CD4-positive, alpha-beta T cell (primary cell): ENCODE measurements at regions not wholly inside any gene's neighbourhood (a gene's known extent, or its start where the extent isn't known, plus 50 kb on each side); places are given as distances from the start of the nearest gene placed in this dataset.

Source experiments
- ATAC-seq: fragments of 200-7000 bp; cut with Tn5 transposase; one replicate; pipeline ENCODE4 v1.10.0; 2022; ENCODE audit warnings: mild to moderate bottlenecking; ENCODE audit not compliant: poor library complexity
- CTCF ChIA-PET: fragments of 350-600 bp; sonication (Branson Sonifier 250); formaldehyde crosslinking; loops from one replicate; lab custom pipeline; 2021; ENCODE audit warnings: antibody characterized with exemption, inconsistent platforms; lab: Charles Lee
- POLR2A ChIA-PET: fragments of 350-600 bp; sonication (Branson Sonifier 250); formaldehyde crosslinking; loops from one replicate; lab custom pipeline; 2021; ENCODE audit warnings: antibody characterized with exemption, inconsistent platforms; lab: Charles Lee
- DNase-seq, 14 experiments: peaks; one replicate each; pipeline ENCODE4 v3.0.0-alpha.2; 2013 to 2020; ENCODE audit warnings: mixed read lengths in 2 of 14
- H3K27ac ChIP-seq, 2 donors: one replicate each; pipeline versions ENCODE4 v1.5.1 to v1.7.0; 2013; ENCODE audit warnings: low read length in 2 of 2, low read depth in 1 of 2, mild to moderate bottlenecking in 1 of 2
- H3K27me3 ChIP-seq, 2 experiments: 1 replicate in 1 of 2; 2 replicates in 1 of 2; pipeline versions ENCODE4 v1.6.1 to v1.7.0; 2013; ENCODE audit warnings: low read length in 2 of 2, control low read depth in 1 of 2, mild to moderate bottlenecking in 1 of 2, moderate library complexity in 1 of 2; ENCODE audit not compliant: insufficient read depth in 2 of 2, control insufficient read depth in 1 of 2
- H3K36me3 ChIP-seq: one replicate; pipeline ENCODE4 v1.6.1; 2013; ENCODE audit warnings: low read length, control low read depth; ENCODE audit not compliant: insufficient read depth
- H3K4me1 ChIP-seq: one replicate; pipeline ENCODE4 v1.6.1; 2013; ENCODE audit warnings: low read length, control low read depth; ENCODE audit not compliant: insufficient read depth
- H3K4me3 ChIP-seq: one replicate; pipeline ENCODE4 v1.5.1; 2013; ENCODE audit warnings: mild to moderate bottlenecking, low read length, moderate library complexity
- H3K9me3 ChIP-seq, 2 experiments: 1 replicate in 1 of 2; 2 replicates in 1 of 2; pipeline versions ENCODE4 v1.6.1 to v1.7.0; 2013; ENCODE audit warnings: low read length in 2 of 2, mild to moderate bottlenecking in 2 of 2, control low read depth in 1 of 2, moderate library complexity in 1 of 2; ENCODE audit not compliant: control insufficient read depth in 1 of 2, insufficient read depth in 1 of 2
- H3K27ac Mint-ChIP-seq: one replicate; pipeline ENCODE4 v1.8.0; 2020; ENCODE audit warnings: mixed read lengths
- H3K27me3 Mint-ChIP-seq: one replicate; pipeline ENCODE4 v1.8.0; 2021; ENCODE audit warnings: mixed read lengths
- H3K36me3 Mint-ChIP-seq: one replicate; pipeline ENCODE4 v1.8.0; 2021; ENCODE audit warnings: low read depth, mixed read lengths
- H3K4me1 Mint-ChIP-seq: one replicate; pipeline ENCODE4 v1.8.0; 2021; ENCODE audit warnings: low read depth, mixed read lengths
- H3K4me3 Mint-ChIP-seq: one replicate; pipeline ENCODE4 v1.8.0; 2020; ENCODE audit warnings: mild to moderate bottlenecking, mixed read lengths
- H3K9me3 Mint-ChIP-seq: one replicate; pipeline ENCODE4 v1.8.0; 2020; ENCODE audit warnings: mixed read lengths
- intact Hi-C, 2 experiments: fragments of 100-400 bp; cut with DNase I in 1 of 2; cut with micrococcal nuclease in 1 of 2; formaldehyde crosslinking; loops; one replicate each; pipeline versions ENCODE4 v1.15.1 to v1.9.0; 2023 to 2025; cut with DNase I, micrococcal nuclease
- TF ChIP-seq, protein P1 (sequence below): fragments of 200-600 bp; IDR thresholded peaks from one replicate; pipeline ENCODE4 v1.8.0; 2022; ENCODE audit warnings: antibody characterized with exemption, mild to moderate bottlenecking

DNA sequence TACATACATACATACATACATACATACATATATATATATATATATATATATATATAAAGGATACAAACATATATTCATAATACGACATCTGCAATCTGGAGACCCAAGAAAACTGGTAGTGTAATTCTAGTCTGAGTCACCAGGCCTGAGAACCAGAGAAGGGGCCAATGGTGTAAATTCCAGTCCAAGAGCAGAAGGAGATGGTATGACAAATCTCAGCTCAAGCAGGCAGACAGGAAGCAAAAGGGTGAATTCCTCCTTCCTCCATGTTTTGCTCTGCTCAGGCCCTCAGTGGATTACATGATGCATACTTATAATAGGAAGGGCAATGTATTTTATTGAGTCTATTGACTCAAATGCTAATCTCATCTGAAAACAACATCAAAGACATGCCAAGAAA is 1060.4 kb upstream of the TMPRSS15 start:
- Histone ChIP-seq H3K4me3 (no peak overlapping the region), H3K36me3 (no peaks in the 10 kb centered on the region), H3K9me3 (peaks cover 0 to 10% of the 10 kb centered on the region in 2 experiments), H3K4me1 (no peaks in the 10 kb centered on the region), H3K27me3 (no peaks in the 10 kb centered on the region), H3K27ac (no peak overlapping the region)
- CTCF ChIA-PET = no interaction called here
- no peak overlapping the region for H3K27ac Mint-ChIP-seq
- H3K9me3 Mint-ChIP-seq = no peaks in the 10 kb centered on the region
- TF ChIP-seq, protein P1, sequence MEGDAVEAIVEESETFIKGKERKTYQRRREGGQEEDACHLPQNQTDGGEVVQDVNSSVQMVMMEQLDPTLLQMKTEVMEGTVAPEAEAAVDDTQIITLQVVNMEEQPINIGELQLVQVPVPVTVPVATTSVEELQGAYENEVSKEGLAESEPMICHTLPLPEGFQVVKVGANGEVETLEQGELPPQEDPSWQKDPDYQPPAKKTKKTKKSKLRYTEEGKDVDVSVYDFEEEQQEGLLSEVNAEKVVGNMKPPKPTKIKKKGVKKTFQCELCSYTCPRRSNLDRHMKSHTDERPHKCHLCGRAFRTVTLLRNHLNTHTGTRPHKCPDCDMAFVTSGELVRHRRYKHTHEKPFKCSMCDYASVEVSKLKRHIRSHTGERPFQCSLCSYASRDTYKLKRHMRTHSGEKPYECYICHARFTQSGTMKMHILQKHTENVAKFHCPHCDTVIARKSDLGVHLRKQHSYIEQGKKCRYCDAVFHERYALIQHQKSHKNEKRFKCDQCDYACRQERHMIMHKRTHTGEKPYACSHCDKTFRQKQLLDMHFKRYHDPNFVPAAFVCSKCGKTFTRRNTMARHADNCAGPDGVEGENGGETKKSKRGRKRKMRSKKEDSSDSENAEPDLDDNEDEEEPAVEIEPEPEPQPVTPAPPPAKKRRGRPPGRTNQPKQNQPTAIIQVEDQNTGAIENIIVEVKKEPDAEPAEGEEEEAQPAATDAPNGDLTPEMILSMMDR = no peak
- H3K27me3 Mint-ChIP-seq = no peaks in the 10 kb centered on the region
- intact Hi-C loops = no loop called here
- POLR2A ChIA-PET = no interaction called here
- no peak for ATAC-seq
- H3K36me3 Mint-ChIP-seq = no peaks in the 10 kb centered on the region
- H3K4me3 Mint-ChIP-seq = no peak overlapping the region
- no peaks in the 10 kb centered on the region for H3K4me1 Mint-ChIP-seq
- no peak for DNase-seq

DNA sequence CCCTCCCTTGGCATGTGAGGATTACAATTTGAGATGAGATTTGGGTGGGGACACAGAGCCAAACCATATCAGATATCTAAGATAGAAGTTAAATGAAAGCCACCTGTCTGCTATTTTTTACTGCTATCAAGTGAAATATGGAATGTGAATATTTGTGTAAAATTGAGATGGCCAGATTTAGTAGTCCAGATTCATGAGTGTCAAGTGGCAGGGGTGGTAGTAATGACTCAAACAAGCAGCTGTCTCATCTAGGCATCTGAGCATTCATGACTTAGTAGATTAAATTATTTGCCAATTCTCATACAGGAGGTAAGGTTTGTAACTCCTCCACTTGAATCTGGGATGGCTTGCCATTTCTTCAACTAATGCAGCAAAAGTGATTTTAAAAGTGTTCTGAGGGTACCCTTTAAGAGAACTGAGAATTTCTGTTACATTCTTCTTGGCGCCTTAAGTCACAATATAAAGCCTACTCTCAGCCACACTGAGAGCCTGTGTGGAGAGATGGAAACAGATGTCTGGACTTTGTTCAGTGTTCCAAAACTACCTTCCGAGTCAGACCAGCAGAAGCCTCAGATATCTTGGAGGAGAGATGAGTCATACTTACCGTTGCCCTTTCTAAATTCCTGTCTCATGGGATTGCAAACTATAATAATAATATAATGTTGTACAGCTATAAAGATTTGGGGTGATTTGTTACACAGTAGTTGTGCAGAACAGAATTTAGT is 1065.6 kb upstream of the TMPRSS15 start:
- H3K9me3 Mint-ChIP-seq = no peaks in the 10 kb centered on the region
- POLR2A ChIA-PET = no interaction called here
- no peak overlapping the region for H3K27ac Mint-ChIP-seq
- H3K4me3 ChIP-seq = no peak overlapping the region
- peaks cover 4 to 5% of the 10 kb centered on the region in 2 experiments for H3K9me3 ChIP-seq
- DNase-seq = no peak
- CTCF ChIA-PET = no interaction called here
- H3K4me1 Mint-ChIP-seq = no peaks in the 10 kb centered on the region
- no peak overlapping the region for H3K27ac ChIP-seq
- intact Hi-C loops = no loop called here
- H3K36me3 Mint-ChIP-seq = no peaks in the 10 kb centered on the region
- no peaks in the 10 kb centered on the region for H3K27me3 ChIP-seq
- H3K27me3 Mint-ChIP-seq = no peaks in the 10 kb centered on the region
- ATAC-seq = no peak
- no peak overlapping the region for H3K4me3 Mint-ChIP-seq
- H3K36me3 ChIP-seq = no peaks in the 10 kb centered on the region
- TF ChIP-seq, protein P1 = no peak
- no peaks in the 10 kb centered on the region for H3K4me1 ChIP-seq

DNA sequence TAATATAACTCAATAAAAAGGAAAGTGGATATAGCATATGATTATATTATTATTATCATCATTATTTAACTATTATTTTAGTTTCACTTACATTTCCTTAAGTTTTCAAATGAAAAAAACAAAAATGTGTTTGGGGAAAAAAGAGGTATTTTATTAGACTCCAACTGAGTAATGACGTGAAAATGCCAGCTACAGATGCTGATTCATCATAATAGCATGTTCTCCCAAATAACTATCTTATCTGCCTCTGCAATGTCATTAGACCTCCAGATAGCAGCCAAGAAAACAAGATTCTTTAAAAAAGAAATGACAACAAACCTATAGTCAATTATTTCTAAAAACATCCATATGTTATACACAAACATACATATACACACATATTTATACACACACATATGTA is 1071.9 kb upstream of the TMPRSS15 start:
- CTCF ChIA-PET = no interaction called here
- Histone ChIP-seq H3K36me3 (no peaks in the 10 kb centered on the region), H3K27me3 (no peaks in the 10 kb centered on the region), H3K9me3 (peaks cover 0 to 4% of the 10 kb centered on the region in 2 experiments), H3K4me1 (no peaks in the 10 kb centered on the region), H3K27ac (no peak overlapping the region), H3K4me3 (no peak overlapping the region)
- DNase-seq = no peak
- Mint-ChIP-seq H3K9me3 (peaks cover 7% of the 10 kb centered on the region), H3K4me3 (no peak overlapping the region), H3K36me3 (no peaks in the 10 kb centered on the region), H3K27me3 (no peaks in the 10 kb centered on the region), H3K4me1 (no peaks in the 10 kb centered on the region), H3K27ac (no peak overlapping the region)
- ATAC-seq = no peak
- intact Hi-C loops = no loop called here
- TF ChIP-seq, protein P1 = no peak
- POLR2A ChIA-PET = no interaction called here
